ENCODE measurements at regions not wholly inside any gene's neighbourhood (a gene's known extent, or its start where the extent isn't known, plus 50 kb on each side); places are given as distances from the start of the nearest gene placed in this dataset.

DNA sequence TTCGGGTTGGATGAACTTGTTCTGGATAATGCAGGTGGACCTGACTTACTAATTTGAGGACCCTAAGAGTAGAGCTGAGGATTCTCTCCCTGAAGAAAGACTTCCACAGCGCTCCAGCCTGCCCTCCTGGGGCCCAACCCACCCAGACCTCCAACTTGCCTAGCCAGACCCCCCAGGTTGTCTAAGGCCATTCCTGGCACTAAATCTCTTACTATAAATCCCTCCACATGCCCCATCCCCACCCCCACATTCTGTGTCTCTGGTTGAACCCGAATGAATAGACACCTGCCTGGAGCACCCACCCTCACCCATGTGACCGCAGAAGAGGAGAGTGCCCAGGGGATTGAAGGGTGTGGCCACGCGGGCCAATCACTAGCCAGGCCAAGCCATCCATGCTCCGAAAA, 1480.0 kb downstream of the TBC1D22A start:
- ATAC-seq (no peak), DNase-seq (ENCODE audit: low read depth, low spot score) (no peak)
- no peaks in the 10 kb centered on the region for H3K4me1 ChIP-seq (ENCODE audit: control insufficient read depth in 1 of 2, insufficient read depth in 2 of 2, low read length in 2 of 2)
- ChIA-PET POLR2A (no interaction called here), CTCF (no interaction called here), RAD21 (ENCODE audit: low non-redundant PET in 1 of 2, low total read pairs in 2 of 2, uncharacterized antibody in 2 of 2, unreplicated experiment in 2 of 2) (no interaction called here)
- no TSS peak for BruUV-seq (replicated peaks)
- no peaks in the 10 kb centered on the region for H3K27me3 ChIP-seq (ENCODE audit: insufficient read depth, low read length)
- no peak overlapping the region for H3K9ac ChIP-seq (ENCODE audit: low read length)
- TF ChIP-seq SIN3A (IDR thresholded peaks at IDR 0.05; ENCODE audit: low read depth) (no peak), EZH2 (IDR thresholded peaks at IDR 0.05) (no peak), EZH2phosphoT487 (IDR thresholded peaks at IDR 0.05; ENCODE audit: borderline replicate concordance) (no peak), YY1 (IDR thresholded peaks at IDR 0.05; ENCODE audit: extremely low read depth, insufficient replicate concordance, low read depth, low read length) (no peak), RAD21 (IDR thresholded peaks at IDR 0.05; ENCODE audit: low read depth) (no peak), SP1 (IDR thresholded peaks at IDR 0.05; ENCODE audit: low read depth) (no peak), JUND (IDR thresholded peaks at IDR 0.05) (no peak), ZFX (IDR thresholded peaks at IDR 0.05) (no peak), ZNF274 (IDR thresholded peaks at IDR 0.05; ENCODE audit: low read depth, low read length) (no peak), SRF (IDR thresholded peaks at IDR 0.05; ENCODE audit: low read depth) (no peak)
- TF ChIP-seq, protein P1, sequence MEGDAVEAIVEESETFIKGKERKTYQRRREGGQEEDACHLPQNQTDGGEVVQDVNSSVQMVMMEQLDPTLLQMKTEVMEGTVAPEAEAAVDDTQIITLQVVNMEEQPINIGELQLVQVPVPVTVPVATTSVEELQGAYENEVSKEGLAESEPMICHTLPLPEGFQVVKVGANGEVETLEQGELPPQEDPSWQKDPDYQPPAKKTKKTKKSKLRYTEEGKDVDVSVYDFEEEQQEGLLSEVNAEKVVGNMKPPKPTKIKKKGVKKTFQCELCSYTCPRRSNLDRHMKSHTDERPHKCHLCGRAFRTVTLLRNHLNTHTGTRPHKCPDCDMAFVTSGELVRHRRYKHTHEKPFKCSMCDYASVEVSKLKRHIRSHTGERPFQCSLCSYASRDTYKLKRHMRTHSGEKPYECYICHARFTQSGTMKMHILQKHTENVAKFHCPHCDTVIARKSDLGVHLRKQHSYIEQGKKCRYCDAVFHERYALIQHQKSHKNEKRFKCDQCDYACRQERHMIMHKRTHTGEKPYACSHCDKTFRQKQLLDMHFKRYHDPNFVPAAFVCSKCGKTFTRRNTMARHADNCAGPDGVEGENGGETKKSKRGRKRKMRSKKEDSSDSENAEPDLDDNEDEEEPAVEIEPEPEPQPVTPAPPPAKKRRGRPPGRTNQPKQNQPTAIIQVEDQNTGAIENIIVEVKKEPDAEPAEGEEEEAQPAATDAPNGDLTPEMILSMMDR (IDR thresholded peaks at IDR 0.05 in 2 of 3, conservative IDR thresholded peaks at IDR 0.05 in 1 of 3; ENCODE audit: borderline replicate concordance in 1 of 3, insufficient read depth in 1 of 3, low read depth in 2 of 3, low read length in 2 of 3), result no peak
- intact Hi-C loops (cut with micrococcal nuclease), result no loop called here
- no peak overlapping the region for H2AFZ ChIP-seq (ENCODE audit: low read depth, low read length, poor library complexity, severe bottlenecking)
- peaks cover 0 to 5% of the 10 kb centered on the region in 2 experiments; a peak in 1 of 4 replicates for H3K9me3 ChIP-seq (ENCODE audit: control insufficient read depth in 1 of 2, insufficient read depth in 1 of 2, low read depth in 1 of 2, low read length in 2 of 2)
- no peak overlapping the region for H3K4me3 ChIP-seq (replicated peaks in 1 of 2; ENCODE audit: low read depth in 1 of 2, low read length in 2 of 2)
- H3K4me2 ChIP-seq (ENCODE audit: low read length), result no peak overlapping the region
- no peaks in the 10 kb centered on the region for H3K9me2 ChIP-seq (ENCODE audit: insufficient read depth)
- no peaks in the 10 kb centered on the region for H3K36me3 ChIP-seq (ENCODE audit: control insufficient read depth in 1 of 2, insufficient read depth in 2 of 2, low read length in 2 of 2)
- H4K20me1 ChIP-seq (ENCODE audit: insufficient read depth), result no peaks in the 10 kb centered on the region
- no peaks in the 10 kb centered on the region for H3K79me2 ChIP-seq (ENCODE audit: insufficient read depth, low read length)
- no peak overlapping the region for H3K27ac ChIP-seq (ENCODE audit: low read depth, low read length)
